Progenitor cell of endocrine pancreas (in vitro differentiated cells): ENCODE measurements at regions not wholly inside any gene's neighbourhood (a gene's known extent, or its start where the extent isn't known, plus 50 kb on each side); places are given as distances from the start of the nearest gene placed in this dataset.

Experiments
- DNase-seq: peaks from one replicate; pipeline ENCODE4 v3.0.0; 2021; ENCODE audit warnings: low spot score; ENCODE audit not compliant: unreplicated experiment
- H3K27ac Mint-ChIP-seq: 2 replicates; pipeline ENCODE4 v1.8.0; 2021; ENCODE audit warnings: mild to moderate bottlenecking, moderate library complexity, mixed read lengths
- H3K27me3 Mint-ChIP-seq: 2 replicates; pipeline ENCODE4 v1.8.0; 2021; ENCODE audit warnings: mixed read lengths
- H3K36me3 Mint-ChIP-seq: 2 replicates; pipeline ENCODE4 v1.8.0; 2022; ENCODE audit warnings: mixed read lengths; ENCODE audit not compliant: insufficient read depth
- H3K4me1 Mint-ChIP-seq: 2 replicates; pipeline ENCODE4 v1.8.0; 2021; ENCODE audit warnings: low read depth, mixed read lengths
- H3K4me3 Mint-ChIP-seq: 2 replicates; pipeline ENCODE4 v1.8.0; 2021; ENCODE audit warnings: low read depth, mild to moderate bottlenecking, moderate library complexity, mixed read lengths
- H3K9me3 Mint-ChIP-seq: 2 replicates; pipeline ENCODE4 v1.8.0; 2021; ENCODE audit warnings: low read depth, mixed read lengths
- TF ChIP-seq, protein P1 (sequence below): fragments of 200-600 bp; sonication (generic); IDR thresholded peaks from one replicate; pipeline ENCODE4 v1.5.0; 2021; ENCODE audit warnings: antibody characterized with exemption, mild to moderate bottlenecking; ENCODE audit not compliant: unreplicated experiment

- Mint-ChIP-seq H3K27ac (no peak overlapping the region), H3K27me3 (no peaks in the 10 kb centered on the region), H3K4me3 (no peak overlapping the region), H3K9me3 (peaks cover 31% of the 10 kb centered on the region), H3K4me1 (peaks cover 2% of the 10 kb centered on the region), H3K36me3 (peaks cover 6% of the 10 kb centered on the region)
- DNase-seq, result no peak
- TF ChIP-seq, protein P1, sequence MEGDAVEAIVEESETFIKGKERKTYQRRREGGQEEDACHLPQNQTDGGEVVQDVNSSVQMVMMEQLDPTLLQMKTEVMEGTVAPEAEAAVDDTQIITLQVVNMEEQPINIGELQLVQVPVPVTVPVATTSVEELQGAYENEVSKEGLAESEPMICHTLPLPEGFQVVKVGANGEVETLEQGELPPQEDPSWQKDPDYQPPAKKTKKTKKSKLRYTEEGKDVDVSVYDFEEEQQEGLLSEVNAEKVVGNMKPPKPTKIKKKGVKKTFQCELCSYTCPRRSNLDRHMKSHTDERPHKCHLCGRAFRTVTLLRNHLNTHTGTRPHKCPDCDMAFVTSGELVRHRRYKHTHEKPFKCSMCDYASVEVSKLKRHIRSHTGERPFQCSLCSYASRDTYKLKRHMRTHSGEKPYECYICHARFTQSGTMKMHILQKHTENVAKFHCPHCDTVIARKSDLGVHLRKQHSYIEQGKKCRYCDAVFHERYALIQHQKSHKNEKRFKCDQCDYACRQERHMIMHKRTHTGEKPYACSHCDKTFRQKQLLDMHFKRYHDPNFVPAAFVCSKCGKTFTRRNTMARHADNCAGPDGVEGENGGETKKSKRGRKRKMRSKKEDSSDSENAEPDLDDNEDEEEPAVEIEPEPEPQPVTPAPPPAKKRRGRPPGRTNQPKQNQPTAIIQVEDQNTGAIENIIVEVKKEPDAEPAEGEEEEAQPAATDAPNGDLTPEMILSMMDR, result no peak
Measured at GRCh38 chr6:106764353-106764980, 135.1 kb downstream of the QRSL1 start.

- no peaks in the 10 kb centered on the region for H3K27me3 Mint-ChIP-seq
- DNase-seq, result no peak
- peaks cover 32% of the 10 kb centered on the region for H3K9me3 Mint-ChIP-seq
- H3K4me3 Mint-ChIP-seq, result no peak overlapping the region
- peaks cover 2% of the 10 kb centered on the region for H3K4me1 Mint-ChIP-seq
- TF ChIP-seq, protein P1, result no peak
- H3K36me3 Mint-ChIP-seq, result peaks cover 4% of the 10 kb centered on the region
- H3K27ac Mint-ChIP-seq, result no peak overlapping the region
Measured at GRCh38 chr6:106763361-106763760, 134.0 kb downstream of the QRSL1 start.

DNA sequence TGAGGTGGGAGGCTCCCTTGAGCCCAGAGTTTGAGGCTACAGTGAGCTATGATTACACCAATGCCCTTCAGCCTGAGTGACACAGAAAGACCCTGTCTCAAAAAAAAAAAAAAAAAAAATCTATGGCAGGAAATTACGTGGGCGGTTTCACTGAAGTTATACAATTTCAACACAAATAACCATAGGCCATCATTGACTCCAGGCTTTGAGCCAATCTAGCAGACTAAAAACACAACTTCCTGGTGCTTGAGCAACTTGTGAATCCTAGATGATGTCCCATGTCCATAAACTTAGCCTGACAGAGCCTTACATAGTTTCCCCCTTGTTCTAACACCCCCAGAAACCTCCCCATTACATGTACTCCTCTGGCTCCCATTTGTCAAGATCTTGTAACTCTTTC, 131.8 kb downstream of the QRSL1 start:
- DNase-seq, result no peak
- Mint-ChIP-seq H3K27ac (no peak overlapping the region), H3K9me3 (peaks cover 26% of the 10 kb centered on the region), H3K4me3 (no peak overlapping the region), H3K27me3 (no peaks in the 10 kb centered on the region), H3K36me3 (peaks cover 3% of the 10 kb centered on the region), H3K4me1 (peaks cover 10% of the 10 kb centered on the region)
- TF ChIP-seq, protein P1, result no peak

DNA sequence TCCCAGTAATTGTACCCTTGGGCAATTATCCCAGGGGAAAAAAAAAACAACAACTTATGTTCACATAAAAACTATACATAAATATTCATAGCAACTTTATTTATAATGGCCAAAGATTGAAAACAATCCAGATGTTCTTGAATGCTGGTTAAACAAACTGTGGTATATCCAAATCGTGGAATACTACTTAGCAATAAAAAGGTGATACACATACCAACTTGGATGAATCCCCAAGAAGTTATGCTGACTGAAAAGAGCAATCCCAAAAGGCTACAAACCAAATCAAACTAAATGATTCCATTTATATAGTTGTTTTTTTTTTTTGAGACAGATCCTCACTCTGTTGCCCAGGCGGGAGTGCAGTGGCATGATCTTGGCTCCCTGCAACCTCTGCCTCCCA, 129.7 kb downstream of the QRSL1 start:
- Mint-ChIP-seq H3K4me3 (no peak overlapping the region), H3K9me3 (peaks cover 26% of the 10 kb centered on the region), H3K27me3 (no peaks in the 10 kb centered on the region), H3K27ac (no peak overlapping the region), H3K4me1 (peaks cover 10% of the 10 kb centered on the region), H3K36me3 (peaks cover 3% of the 10 kb centered on the region)
- TF ChIP-seq, protein P1, result no peak
- DNase-seq, result no peak

GRCh38 chr6:106757722-106758467, 128.5 kb downstream of the QRSL1 start:
- Mint-ChIP-seq H3K27ac (no peak overlapping the region), H3K4me1 (peaks cover 14% of the 10 kb centered on the region), H3K27me3 (no peaks in the 10 kb centered on the region), H3K9me3 (peaks cover 26% of the 10 kb centered on the region), H3K36me3 (peaks cover 3% of the 10 kb centered on the region), H3K4me3 (no peak overlapping the region)
- DNase-seq, result no peak
- TF ChIP-seq, protein P1, result no peak
